Activated T-cell treated with anti-CD3 and anti-CD28 coated beads, Interleukin-2, amount 50 U/mL, for 48 hours (primary cell): ENCODE measurements at regions not wholly inside any gene's neighbourhood (a gene's known extent, or its start where the extent isn't known, plus 50 kb on each side); places are given as distances from the start of the nearest gene placed in this dataset.
"Not testable (repeated sequence)": the region's sequence is repeated elsewhere in the genome, so short reads cannot be mapped to it uniquely, and the experiment has no call there.

Experiments
- DNase-seq, 2 experiments: peaks; one replicate each; pipeline ENCODE4 v3.0.0-alpha.2; 2020

DNA sequence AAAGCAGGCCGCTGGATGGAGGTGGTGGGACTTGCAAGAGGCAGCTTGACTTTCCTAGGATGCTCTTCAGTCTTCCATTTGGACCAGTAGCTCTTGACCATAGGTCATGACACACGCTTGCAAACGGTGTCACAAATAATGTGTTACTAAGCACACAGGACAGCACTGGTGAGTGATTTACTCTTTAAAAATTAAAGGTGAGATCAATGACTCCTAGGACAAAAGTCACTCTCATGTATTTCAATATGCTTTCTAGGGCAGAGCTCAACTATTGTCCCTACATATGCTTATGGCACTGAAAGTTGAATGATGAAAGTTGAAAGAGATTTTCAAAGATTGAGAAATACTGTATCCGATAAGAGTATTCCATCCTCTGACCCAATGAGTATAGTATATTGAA lies 496.7 kb downstream of the EBF1 start:
- DNase-seq: no peak

DNA sequence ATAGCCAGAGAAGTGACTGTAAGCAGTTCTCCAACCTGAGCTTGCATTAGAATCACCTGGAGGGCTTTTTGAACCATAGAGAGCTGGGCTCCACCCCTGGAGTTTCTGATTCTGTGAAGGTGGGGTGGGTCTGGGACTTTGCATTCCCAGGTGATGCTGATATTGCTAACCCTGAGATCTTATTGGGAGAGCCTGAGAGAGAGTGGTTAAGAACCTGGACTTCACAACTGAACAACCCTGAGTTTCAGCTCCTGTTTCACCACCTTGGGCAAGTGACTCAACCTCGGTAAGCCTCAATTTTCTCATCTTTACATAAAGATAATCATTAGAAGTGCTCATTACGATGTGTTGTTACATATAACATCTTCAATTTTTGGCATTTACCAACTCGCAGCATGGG lies 498.6 kb downstream of the EBF1 start:
- no peak for DNase-seq

DNA sequence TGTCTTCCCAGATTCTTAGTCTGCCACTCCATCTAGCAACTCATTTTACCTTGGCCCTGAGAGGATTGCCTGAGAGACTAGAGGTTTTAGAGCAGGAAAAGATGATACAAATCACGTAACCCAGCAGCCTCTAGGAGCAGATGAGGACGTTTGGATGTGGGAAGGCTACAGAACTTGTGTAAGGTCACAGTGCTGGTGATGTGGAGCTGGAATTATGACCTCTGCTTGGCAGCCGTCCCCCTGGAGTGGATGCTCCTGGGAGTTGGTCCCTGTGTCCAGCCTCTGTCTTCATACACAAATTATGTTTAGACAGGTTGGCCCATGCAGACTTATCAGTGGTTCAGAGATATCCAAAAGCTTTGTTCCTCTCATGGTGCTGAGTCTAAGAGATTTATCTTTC lies 499.0 kb downstream of the EBF1 start:
- DNase-seq: no peak

DNA sequence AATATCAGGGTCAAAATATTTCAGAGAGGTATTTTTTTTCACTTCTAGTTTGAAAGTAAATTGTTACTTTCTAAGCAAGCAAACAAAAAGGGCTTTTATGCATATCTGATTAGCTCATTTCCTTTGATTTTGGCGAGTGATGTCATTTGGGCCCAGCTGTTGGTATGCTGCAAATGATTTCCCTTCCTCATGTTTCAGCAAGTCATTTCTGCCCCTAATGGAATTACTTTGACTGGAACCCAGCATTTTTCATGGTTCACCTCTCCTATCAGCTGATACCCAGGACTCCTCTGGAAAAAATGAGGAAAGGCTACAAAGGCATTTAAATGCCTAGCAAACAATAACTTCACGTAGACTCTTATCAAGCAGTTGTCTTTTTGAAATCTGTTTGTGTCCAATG lies 500.6 kb downstream of the EBF1 start:
- DNase-seq: no peak

DNA sequence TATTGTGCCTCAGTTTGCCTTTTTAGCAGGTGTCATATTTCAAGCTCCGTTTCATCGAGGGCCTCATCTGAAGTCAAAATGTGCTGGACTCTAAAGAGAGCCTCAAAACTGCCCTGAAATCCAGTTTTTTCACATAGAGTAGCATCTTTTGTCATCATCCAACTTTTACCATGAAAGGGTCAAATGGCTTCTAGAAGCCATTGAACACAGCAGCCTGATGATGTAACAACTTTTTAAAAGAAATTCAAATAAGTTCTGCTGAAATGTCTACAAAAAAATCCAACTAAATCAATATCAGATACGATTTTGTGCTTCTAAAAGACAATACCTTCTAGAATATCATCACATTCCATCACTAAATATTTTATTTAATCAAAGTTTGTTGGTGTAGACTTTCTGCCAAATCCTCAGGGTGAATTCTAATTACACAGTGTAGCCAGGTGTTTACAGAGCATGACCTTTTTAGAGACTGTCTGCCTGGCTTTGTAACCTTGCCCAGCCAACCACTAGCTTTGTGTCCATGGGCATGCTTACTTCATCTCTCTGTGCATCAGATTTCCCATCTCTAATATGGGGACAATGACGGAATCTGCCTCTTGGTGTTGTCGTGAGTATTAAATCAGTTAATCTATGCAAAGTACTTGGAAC lies 505.0 kb downstream of the EBF1 start:
- no peak for DNase-seq

DNA sequence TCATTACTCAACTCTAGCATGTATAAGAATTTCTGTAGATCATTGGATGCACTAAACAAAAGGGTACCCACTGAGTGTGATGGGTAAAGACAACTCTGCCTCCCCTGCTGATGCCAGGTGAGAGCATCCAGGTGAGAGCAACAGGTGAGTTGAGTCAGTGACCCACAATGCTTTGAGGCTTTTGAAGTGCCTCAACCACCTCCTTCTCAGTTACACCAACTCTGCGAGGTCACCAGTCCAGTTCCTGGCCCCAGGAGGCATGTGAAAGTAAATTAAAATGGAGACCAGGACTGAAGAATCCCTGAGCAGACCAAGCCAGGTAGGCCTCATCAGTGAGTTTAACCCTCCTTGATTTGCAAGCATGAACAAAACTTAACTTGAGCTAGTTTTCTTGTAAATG lies 505.8 kb downstream of the EBF1 start:
- no peak for DNase-seq

DNA sequence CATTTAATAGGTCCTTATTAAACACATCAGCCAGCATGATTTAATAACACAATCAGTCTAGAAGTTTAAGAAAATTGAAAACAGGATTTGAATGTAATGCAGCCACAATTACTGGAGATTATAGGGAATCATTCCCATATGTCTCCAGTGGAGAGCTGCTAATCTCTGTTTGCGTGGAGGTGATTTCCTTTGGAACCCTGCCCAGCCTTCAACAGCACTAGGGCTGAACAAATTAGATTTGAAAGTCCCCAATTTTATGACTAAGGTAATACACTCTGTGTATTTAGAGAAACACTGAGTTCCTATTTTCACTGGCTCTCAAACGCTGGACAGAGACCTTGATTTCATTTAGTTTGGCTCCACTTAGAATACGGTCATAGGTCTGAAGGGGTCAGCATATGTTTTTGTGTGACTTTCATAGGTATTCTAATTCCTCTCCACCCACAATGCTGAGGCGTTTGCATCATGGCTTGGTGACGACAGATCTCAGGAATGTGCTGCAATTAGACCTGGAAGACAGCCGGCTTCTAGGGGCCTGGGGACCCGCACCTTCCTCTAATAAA lies 508.3 kb downstream of the EBF1 start:
- DNase-seq: no peak

DNA sequence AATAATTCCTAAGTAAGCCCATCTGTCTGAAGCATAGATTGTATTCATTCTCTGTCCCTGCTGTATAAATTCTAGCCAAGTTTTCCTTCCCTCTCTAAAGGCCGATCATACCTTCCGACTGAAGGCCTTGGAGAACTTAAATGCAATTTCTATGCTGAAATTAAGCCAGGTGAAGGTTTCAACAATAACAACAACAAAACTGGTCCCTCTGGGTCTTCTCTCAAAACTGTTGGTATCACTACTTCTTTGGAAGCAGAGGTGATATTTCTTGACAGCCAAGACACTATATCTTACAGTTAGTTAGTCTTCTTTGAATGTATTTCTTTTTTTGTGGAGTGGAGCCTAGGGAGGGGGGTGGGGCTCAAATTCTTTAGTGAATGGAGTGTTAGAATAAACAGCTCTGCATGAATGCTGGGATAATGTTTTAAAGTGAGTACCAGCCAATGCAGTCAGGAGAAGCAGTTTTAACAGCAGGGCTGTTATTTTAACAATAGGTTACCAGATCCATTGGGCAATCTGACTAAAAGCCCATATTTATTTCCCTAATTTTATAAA lies 508.9 kb downstream of the EBF1 start:
- DNase-seq: no peak

DNA sequence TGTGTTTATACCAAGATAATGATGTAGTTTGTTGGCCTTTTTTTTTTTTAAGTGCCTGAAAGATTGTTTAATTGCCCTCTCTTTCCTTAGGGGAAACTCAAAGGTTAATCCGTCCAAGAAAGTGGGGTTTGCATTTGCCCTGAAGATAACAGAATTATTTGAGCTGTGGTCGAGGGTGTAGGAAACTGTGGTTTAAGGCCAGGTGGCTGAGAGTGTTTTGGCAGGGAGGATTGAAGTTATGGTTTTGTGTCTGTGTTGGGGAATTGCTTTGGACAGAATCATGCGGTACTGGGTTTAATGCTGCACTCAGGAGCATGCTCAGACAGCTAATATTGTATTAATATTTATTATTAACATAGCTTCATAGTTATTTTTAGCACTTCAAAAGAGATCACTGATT lies 509.8 kb downstream of the EBF1 start:
- DNase-seq: no peak

DNA sequence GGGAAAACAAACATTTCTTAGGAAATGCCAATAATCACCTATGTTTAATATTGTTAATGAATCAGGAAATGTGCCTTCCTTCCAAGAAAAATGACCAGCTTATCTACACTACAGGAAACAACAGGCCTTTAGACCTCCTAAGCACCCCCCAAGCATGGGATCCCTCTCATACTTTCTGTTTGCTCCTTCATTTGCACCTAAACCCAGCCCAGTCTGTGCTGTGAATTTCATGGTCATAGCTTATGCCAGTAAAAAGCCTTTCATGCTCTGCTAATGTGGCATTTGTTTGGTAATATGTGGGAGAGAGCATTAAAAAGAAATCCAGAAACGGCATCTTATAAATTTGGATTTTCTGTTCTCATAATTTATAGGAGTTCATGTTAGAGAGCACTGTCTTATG lies 511.1 kb downstream of the EBF1 start:
- DNase-seq: no peak

DNA sequence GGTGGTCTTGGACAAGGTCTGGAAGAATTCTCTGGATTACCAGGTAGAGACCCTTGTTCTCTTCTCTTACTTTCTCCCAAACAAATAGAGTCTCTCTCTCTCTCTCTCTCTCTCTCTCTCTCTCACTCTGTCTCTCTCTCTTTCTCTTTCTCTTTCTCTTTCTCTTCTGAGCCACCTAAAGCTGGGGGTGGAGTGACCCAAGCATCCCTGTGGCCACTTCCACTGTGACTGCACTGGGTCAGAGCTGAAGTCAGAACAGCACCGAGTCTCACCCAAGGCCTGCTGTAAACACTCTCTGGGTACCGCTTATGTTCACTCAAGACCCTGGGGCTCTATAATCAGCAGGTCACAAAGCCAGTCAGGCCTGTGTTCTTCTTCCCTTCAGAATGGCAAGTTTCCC lies 513.7 kb downstream of the EBF1 start:
- DNase-seq: no peak

DNA sequence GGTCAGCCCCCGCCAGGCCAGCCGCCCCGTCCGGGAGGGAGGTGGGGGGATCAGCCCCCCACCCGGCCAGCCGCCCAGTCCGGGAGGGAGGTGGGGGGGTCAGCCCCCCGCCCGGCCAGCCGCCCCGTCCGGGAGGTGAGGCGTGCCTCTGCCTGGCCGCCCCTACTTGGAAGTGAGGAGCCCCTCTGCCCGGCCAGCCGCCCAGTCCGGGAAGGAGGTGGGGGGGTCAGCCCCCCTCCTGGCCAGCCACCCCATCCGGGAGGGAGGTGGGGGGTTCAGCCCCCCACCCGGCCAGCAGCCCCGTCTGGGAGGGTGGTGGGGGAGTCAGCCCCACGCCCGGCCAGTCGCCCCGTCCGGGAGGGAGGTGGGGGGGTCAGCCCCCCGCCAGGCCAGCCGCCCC lies 517.0 kb downstream of the EBF1 start:
- DNase-seq: not testable (repeated sequence)

DNA sequence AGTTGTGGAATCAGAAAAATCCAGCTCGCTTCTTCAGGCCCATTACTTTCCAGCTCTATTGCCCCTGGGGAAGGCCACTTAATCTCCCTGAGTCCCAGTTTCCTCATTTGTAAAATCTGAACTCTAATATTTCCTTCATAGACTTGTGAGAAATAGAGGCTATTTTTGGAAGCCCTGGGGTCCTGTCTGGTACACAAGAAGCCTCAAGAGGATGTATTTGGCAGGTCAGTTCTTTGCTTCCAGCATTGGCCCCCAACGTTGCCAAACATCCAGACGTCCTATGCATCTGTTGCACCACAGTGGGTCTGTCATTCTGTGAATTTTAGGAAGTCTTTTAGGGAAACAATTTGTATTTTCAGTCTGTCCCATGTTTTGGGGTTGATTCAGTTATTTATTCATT lies 525.9 kb downstream of the EBF1 start:
- no peak for DNase-seq

DNA sequence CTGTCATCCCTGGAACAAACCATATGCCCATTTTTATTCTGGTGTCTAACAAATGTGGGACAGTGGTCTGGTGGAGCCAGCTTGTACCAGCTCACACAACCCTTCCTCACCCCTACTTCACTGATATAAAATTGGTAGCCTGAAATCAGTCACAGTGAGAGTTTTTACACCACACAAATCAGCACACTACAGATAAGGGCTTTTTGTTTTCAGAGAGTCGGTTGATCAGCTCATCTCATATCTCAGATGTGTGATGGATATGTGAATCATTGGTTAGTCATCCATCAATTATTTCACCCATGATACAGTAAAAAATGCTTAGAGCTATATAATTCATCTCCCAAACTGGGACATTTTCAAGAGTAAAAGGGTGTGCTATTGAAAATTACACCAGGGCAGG lies 529.2 kb downstream of the EBF1 start:
- no peak for DNase-seq

DNA sequence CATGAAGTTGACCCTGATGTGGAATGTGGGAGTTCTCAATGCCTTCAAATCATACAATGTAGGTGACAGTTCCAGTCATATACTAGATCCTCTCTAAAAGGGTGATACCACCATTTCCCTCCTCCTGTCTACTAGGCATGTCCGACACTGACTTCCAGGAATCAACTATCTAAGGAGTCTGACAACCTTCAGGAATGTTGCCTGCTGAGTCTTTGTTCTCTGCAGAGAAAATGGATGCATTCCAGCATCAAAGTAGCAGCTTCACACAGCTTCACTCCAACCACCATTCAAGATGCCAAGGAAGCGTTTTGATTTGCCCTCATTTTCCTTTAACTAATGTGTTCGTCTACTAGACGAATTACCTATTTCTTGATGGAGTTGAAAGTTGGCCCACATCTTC lies 530.2 kb downstream of the EBF1 start:
- DNase-seq: no peak

DNA sequence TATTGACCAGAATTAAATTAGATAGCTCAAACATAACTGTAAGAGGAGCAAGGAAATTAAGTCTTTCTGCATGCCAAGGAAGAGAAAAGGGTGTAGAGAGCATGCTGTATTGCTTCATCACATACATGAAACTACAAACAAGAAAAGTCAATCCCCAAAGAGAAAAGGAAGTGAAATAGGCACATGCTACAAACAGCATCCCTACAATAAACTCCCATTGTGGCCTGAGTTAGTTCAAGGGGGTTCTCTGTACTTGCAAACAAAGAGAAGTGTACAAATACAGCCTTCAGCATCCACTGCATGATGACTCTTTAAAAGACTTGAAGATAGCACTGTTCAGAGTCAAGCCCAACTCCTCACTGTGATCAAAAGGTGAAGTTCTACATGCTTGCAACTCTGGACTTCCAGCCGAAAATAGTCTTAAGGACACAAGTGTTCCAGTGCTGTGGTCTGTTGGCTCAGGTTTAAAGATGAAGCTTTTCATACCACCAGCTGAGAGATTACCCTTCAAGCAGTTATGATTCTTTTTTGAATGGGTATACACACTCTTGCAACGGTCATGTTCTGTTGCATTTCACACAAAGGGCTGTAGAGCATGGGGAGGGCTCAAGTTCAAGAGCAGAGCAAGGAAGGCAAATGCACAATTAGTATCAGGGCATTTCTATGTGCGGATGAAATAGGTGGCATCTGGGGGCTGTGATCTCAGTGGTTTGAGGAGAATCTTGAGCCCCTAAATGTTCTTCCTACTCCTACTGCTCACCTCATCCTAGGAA lies 534.5 kb downstream of the EBF1 start:
- DNase-seq: no peak

DNA sequence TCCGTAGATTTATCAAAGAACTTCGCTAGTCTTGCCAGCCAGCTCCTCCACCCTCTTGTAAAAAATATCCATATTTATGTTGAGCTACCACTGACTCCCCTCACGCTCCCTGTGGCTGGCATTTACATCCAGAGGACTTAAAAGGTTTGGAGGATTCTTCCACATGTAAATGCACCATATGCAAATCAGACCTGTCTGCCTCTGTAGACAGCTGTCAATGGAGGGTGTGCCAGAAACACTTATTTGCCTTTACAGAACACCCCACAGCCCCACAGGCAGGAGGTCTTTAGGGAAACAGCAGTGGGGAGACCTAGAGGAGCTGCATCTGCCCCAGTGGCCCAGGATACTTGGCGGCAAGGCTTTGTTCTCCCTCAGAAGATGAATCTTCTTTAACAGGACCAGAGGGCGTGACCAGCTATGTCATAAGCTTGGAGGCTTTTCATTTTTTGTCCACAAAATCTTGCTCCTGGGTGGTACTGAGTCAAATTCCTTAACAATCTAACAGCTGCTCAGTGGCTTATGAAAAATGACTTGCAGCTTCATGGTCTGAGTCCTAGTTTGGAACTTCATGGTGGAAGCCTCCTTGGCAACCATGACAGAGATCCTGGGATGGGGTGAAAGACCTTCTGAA lies 535.8 kb downstream of the EBF1 start:
- no peak for DNase-seq

DNA sequence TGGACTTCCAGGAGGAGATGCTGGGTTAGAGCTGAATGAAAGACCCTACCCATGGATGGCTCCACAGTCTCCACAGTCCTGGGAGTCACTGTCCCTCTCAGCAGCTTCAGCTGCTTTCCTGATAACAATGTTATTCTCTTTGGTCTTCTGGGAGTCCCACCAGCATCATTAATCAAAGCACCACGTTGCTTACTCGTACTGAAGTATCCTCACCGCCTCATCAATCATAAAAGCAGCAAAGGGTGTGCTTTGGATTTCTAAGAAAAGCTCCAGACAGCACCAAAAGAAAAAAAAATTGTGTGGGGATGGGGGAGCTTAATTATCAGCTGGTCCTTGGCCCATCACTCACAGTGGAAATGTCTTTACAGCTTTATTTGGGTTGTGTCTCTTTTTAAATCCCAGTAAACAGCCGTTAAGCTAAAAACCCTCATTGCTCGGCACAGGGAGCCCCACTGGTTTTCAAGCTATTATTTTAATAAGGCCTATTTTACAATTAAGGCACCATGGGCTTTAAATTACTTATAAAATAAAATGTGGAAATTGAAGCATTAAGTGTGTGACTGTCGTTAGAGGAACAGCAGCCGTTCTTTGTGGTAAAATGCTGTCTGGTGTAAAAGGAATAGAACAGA lies 538.0 kb downstream of the EBF1 start:
- DNase-seq: no peak

DNA sequence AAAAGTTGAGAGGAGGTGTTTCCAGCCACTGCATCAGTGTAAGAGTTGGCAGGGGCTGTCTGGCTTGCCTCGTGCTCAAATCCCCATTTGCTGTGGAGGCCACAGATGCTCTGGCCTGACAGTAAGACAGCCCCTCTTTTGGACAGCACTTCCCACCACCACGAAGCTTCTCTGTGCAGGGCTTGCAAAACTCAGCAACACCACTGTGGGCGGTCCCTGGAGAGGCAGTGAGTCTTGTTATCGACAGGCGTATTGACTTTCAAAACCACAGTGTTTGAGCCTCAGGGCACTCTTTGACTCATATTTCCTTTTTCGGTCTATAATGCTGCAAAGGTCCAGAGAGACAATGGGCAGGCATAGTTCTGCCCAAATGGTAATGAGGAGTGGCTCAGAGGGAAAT lies 539.5 kb downstream of the EBF1 start:
- DNase-seq: no peak

DNA sequence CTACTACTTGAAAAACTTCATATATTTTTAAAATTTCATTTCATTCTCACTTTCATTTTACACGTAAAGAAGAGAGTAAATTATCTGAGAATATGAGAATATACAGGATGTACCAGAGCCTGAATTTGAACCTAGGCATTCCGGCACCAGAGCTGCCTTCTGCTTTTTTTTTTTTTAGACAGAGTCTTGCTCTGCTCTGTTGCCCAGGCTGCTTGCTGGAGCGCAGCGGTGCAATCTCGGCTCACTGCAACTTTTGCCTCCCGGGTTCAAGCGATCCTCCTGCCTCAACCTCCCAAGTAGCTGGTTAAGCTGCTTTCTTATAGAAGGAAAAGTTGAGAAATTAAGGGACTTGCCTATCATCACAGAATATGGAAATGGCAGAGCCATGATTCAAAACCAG lies 540.1 kb downstream of the EBF1 start:
- DNase-seq: no peak

DNA sequence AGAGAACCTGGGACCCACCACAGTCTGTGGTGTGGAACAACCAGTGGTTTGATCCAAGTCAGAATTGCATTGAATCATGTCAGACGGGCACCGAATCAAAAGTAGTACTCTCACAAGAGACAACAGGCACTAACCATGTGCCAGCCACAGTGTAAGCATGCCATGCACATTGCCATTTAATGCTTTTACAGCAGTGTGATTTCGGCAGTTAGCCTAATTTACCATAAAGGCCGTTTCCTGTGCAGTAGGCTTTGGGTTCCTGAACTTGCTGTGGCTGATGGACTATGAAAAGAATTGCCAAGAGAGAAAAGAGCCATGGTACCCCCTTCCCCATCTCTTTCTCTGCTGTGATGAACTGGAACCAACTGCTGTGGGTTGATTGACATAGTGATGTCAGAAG lies 540.6 kb downstream of the EBF1 start:
- DNase-seq: no peak

DNA sequence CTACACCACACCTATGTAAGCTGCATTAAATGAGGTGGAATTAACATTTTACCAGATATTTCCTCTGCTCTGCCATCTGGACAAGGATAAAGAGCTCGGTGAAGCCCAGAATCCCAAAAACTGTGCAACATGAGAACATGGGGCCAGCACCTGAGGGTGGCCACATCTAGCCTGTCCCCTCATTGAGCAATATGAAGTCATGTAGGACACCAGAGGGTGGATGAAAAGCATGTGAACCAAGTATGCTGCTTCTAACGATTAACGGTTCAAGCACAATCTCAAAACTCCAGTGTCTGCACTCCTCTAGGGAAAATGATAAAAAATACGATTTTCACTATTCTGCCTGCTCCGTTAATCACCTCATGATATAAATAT lies 545.8 kb downstream of the EBF1 start:
- DNase-seq: no peak

DNA sequence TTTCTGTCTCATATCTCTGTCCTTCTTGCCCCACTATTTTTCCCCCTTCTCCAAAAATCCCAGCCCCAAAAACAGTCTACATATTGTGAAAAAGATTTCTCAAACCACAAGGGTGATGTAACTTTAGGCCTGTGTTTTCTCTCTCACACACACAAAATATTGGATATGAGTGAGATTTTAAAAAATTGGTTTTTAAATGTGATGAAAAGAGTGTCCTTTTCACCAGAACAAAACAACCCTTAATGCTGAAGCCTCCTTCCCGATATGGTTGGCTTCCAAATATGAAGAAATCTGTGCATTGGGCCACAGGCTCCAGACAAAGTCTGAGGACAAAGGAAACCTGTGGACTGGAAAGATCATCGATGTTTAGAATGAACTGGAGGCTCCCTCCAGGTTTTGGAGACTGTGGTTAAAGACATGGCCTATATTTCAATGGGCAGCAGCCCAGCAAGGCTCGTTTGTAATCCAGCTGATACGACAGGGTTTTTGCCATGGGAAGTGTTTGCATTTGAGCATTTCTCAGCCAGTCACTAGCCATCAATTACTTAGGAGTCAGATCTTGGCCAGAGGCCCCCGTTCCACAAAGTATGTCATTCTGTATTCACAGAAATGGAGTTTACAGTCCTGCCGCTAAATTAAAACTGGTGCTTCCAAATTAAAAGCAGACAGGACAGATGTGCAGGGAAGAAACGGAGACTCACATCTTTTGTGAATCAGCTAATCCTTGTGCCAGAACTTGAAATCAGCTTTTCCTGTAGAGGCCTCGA lies 546.3 kb downstream of the EBF1 start:
- DNase-seq: no peak
